ENCODE measurements at regions not wholly inside any gene's neighbourhood (a gene's known extent, or its start where the extent isn't known, plus 50 kb on each side); places are given as distances from the start of the nearest gene placed in this dataset.
"Not testable (repeated sequence)": the region's sequence is repeated elsewhere in the genome, so short reads cannot be mapped to it uniquely, and the experiment has no call there.

DNA sequence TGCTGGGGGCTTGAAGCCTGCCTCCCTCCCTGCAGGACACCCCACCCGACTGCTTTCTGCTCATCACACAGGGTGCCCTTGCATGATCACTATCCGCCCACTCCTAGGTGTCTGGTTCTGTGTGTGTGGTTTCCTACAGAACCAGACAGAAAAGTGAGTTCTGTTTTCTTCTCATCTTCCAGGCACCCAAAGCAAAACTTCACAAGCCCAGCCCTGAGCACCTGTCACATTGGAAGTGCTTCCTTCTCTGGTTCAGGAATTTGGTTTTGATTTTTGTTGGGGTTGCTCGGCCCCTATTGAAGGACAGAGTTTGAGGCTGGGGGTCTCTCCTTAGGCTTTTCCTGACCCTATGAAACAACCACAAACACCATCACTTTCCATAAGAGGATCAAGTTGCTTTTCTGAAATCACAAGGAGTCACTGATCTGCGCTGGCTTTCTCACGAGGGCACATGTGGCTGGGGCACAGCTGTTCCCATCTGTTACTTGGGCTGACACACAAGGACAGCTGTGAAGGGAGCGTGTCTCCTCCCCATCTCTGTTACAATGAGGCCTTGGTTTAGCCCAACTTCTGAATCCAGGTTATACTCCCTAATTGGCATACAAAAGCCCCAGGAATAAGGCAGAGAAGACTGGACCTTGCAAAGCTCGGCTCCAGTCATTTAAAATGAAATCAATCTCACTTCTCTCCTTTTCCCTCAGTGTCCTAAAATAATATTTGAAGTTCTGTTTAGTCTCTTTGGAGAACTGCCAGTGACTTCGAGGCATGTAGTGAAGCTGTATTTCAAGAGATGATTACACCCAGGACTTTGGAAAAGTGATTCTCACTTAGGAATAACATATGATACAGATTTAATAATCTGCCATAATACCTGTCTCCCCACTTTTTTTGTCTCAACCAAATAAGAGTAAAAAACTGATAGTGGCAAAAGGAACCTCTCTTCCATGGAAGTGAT, 213.1 kb upstream of the GAS1 start:
- no peak for DNase-seq

DNA sequence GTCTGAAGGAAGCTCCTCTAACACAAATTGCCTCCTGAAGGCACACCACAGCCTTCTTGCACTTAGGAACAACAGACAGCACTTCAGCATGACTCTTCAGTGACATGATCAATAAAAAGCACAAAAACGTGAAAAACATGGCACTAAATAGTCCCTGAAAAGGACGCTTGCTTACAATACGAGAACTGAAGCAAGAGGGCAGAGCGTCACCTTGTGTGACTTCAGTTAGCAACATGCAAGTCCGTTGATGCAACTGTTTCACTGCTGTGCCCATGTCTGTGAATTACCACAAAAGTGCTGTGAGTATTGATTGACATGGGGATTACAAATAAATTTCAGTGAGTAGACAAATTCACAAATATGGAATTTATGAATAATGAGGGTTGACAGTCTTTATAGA, 219.9 kb upstream of the GAS1 start:
- DNase-seq: no peak

DNA sequence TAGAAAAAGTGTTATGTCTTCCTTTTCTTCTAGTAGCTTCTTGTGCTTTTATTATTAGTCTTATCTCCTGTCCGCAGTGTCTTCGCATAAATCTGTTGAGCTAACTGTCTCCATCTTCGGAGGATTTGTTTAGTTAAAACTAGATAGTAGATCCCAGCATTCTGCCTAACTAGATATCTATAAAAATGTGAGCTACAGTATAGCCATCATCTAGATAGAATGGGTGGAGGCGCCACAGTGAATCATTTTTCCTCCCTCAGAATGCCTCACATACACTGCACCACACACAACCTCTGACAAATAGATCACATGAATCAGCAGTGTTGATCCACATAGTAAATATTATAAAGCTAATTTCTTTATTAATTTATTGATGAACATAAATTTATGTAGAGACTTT, 220.3 kb upstream of the GAS1 start:
- no peak for DNase-seq

DNA sequence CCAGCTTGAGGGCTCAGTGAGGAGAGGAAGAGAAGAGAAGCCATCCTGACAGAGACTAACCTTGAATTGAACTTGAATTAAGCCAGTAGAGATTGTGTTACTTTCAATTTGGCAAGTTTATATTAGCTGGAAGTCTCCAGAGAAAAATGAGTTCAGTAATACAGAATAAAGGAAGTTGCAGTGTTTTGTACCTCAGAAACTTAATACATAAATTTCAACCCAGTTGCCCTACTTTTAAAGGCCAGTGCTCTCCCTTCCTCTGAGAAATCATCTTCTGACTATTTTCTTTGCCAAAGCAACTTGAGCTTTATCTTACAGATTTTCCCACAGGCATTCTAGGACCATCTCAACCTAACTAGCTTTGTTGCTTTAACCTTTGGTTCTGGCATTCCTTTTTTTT, 231.0 kb upstream of the GAS1 start:
- DNase-seq: no peak

DNA sequence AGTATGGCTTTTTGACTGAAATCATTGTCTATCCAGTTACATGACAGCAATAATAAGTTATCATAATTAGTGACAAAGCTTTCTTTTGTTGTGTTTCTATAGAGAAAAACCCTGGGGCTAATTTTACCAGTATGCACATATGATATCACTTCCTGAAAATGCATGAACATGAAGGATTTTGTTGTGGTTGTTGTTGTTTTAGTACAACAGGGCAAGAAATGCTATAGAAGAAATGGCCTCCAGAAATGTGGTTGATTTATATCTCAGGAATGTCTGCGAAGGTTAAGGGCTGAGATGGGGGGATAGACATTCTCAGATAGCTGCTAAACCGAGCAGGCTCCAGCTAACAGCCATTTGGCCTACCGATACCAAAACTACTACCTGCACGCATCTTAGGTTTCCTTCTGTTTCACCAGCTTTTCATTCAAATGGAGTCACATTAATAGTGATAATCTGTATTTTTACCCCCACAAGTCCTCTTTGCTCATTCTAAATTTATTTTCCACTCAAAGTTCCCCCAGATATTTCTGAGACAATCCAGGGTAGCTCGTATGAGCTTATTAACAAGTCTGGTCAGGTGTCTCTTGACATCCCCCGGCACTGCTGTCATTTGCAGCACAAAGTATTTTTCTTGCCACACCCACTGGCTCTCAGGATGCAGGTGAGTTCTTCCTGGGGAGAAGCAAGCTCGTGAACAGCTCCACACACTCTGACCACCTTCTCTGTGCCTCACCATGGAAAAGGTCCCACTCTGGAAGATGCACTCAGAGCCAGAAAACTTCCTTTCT, 232.4 kb upstream of the GAS1 start:
- no peak for DNase-seq

DNA sequence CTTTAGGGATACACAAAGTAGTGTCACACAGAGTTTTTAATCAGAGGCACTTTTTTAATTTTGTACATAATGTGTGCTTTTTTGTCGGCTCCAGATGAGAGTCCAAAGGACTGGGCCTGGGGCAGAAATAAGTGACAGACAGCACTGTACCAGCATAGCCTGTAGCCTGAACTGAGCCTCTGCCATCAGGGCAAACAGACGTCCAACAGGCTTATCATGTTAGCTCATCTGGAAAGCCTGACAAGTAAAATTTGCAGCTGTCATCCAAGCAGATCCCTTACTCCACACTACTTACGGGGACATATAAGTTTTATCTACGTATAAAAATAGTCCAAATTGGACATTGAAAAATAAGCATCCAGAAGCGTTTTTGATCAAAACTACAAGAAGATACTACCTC, 233.1 kb upstream of the GAS1 start:
- DNase-seq: no peak

DNA sequence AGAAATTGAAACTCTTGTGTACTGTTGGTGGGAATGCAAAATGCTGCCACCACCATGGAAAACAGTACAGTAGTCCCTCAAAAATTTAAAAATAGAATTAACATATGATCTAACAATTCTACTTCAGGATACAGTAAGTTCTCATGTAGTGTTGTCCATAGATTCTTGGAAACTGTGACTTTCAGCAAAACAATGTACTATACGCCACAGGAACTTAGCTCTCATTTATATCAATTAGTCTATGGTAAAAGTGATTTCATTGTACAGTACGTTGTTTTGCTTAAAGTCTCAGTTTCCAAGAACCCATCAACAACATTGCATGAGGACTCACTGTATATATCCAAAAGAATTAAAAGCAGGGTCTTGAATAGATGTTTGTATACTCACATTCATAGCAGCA, 233.5 kb upstream of the GAS1 start:
- no peak for DNase-seq

DNA sequence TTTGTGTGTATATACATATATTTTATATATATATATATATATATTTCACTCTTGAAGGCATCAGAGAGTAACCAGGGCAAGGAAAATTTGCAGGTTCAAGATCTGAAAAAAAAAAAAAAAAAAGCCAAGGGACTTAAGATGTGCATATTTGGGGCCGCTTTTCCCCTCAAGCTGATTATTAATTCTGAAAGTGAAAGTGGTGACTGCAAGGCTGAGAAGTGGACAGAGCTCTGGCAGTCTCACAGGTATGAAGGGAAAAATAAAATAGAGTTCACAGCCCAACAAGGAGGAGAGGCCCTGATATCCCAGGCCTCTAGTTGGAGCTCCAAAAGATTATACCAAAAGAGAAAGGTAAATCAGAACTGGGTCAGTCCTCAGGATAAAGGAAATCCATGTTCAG, 234.4 kb upstream of the GAS1 start:
- DNase-seq: no peak

DNA sequence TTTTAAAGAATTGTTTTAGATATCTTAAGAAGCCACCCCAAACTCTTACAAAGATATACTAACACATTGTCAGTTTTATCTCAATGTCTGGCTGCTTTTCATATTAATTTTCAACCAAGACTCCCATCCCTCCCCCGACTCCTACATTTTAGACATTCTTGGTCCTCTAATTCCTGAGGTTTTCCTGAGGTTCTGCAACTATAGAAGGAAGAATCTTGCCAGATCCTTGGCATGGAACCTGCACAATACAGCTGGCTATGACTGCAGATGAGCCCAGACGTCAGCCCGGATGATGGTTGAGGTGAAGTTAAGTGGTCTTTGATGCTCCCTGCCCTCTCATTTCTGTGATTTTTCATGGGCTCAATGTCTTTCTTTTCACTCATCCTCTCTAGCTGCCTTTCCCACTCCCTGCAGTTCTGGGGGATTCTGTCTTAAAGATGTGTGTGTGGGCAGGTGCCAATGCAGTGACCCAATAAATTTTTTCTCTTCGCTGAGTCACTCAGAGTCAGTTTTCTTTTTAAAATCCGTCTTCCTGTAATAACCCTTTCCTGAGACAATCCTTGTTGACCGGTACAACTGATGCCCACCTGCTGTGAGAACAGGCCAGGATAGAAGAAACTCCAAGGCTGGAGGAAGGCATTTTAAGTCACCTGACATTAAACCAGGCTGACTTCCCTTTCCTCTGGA, 237.8 kb upstream of the GAS1 start:
- no peak for DNase-seq

DNA sequence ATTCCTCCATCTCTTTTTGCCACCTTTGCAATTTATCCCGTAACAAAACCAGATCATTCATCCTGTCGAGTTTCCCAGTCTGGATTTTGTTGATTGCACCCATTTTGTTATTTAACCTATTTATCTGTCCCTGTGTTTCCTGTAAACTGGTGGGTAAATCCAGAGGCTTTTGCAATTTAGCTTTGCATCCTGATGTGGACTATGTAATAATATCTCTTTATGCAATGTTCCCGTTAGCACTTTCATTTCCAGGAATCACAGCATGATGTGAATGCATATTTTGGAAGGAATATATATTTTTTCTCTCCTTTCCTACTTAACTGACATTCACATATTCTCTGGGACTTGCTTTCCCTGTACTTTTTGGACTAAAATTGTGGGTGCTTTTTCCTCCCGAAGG, 240.3 kb upstream of the GAS1 start:
- DNase-seq: no peak

DNA sequence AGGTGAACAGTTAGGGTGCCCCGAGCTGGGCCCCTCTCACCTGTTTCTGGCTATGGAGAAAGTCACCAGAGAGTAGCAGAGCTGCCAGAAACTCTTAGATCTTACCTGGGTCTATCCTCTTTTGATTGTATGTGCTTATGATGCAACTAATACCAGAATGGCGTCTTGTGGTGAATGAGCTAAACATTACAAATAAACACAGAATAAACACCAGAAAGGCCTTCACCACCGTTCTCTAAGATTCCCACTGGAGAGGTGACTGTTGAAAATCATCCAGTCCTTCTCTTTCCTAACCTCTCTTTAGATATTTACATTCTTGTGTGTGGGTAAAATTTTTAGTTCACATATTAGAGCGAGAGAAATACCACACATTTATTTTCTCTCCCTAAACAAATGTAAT, 241.7 kb upstream of the GAS1 start:
- DNase-seq: no peak

DNA sequence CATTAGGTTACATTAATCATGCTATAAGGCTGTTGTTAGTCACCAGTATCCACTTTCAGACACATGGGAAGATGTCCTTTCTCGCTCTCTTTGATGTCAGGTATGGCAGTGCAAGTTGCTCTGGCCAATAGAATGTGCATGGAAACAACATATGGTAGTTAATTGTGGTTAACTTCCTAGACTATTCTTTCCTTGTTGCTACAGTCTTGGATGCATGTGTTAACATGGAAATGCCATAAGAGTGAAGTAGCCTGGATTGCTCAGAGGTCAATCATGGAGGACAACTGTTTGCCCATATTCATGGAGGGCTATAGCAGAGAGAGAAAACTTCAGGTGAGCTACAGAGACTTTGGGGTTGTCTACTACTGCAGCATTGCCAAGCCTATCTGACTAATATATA, 245.8 kb upstream of the GAS1 start:
- DNase-seq: no peak

DNA sequence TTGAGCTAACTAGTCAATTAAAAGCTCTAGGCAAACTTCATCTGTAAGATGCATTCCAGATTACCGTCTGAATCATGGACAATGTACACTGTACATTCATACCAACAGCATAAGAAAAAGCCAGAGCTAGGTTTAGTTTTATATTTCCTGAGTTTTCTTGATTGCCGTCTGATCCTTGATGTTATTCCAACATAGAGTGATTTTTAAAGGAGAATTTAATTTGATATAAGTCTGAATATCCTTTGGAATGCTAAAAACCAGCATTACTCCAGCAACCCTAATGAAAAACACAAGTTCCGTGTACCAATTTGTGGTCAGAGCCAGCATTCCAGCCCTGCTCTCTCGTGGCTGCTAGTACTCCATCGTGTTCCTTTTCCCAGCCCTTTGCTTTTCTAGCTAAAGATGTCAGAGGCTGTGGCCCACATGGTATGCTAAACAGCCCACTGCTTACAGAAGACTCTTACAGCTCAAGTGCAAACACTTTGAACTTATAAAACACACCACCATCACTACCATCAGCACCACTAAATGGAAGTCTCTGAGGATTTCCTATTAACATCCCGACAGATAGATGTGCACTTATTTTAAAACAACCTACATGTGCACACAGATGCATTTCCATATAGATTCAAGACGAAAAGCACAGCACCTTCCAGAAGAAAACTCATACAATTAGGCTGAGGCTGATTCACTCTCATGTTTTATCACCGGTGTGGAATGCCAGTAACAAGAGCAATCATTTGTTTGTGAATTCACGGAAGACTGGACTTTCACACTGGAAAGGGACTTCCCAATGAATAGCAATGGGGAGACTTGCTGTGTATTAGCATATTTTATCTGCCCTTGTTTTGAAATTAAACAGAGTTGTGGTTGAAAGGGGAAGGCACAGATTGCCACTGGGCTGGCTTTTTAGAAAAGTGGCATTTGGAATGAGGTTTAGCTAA, 246.9 kb upstream of the GAS1 start:
- no peak for DNase-seq

DNA sequence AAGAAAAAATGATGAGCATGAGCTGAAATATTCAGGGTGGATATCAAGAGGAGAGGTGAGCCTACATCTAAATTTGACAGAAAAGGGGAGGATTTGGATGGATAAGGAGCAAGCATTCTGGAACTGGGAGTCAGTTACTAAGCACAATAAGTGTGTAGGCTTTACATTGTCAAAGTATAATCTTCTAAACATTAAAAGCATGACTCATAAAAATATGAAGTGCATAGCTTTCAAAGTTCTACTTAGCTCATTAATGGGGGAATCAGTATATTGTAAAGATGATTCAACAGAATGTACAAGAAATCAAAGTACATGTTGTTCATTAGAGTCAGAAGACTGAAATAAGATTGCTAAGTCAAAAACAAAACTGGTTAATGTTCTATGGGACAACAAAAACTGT, 248.0 kb upstream of the GAS1 start:
- DNase-seq: no peak

DNA sequence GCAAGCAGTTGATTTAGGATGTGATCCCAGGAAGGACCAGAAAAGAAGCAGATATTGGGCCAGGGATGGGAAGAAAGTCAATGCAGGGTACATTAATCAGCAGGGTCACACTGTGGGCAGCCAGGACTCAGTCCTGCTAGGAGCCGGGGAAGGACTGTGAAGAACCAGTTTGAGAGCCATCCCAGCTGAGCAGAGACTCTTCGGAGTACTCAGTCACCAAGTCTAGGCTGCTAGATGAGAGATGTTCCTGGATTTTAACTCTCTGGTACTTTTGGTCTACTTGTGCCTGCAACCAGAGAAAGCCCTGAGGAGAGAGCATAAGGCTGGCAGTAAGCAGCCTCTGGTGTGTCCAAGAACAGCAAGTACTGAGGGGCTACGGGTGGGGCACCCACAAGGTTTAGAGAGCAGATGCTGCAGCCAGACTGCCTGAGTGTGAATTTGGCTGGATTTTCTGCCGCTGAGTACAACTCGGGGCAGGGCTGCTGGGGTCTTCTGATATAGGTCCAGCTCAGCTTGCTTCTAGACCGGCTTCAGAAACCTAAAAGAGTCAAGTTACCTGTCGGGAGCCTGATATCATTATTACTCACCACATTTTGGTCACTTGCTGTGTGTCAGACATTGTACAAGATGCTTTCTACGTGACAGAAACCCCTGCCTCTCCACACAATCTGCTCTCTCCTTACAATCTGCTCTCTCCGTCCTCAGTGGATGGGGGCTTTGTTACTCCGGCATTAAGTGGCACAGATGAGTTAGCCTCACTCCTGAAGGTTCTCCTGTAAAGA, 250.2 kb upstream of the GAS1 start:
- DNase-seq: no peak

DNA sequence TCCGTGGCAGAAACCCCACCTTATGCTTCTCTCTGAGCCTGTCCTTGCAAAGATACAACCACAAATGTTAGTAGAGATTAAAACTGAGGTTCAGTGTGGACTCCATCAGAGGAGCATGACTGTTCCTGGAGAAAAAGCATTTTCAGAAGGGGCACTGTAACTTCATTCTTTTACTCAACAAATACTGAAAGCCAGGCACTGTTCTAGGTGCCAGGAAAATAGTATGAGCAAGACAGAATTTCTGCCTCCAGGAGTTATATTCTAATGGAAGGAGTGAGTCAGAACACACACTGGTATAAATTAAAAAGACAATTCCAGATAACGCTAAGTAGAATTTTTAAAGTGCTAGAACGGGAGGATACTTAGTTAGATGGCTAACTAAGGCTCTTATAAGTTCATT, 251.4 kb upstream of the GAS1 start:
- DNase-seq: no peak

DNA sequence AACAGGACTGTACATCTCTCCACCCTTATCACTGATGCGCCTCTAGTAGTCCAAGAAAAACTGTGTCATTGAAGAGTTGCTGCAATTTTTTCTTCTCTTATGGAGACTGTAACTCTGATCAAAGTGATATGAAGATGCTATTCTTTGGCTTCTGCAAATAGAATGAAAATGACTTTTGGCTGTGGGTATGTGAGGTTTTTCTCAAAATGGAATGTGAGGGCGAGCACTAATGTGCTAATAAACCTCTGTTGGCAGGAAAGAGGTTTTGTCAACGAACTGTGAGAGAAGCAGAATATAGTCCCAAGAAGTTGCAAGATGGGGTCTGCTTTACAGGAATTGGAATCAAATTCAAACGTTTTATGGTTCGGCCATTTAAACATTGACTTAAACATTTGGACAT, 252.0 kb upstream of the GAS1 start:
- no peak for DNase-seq

DNA sequence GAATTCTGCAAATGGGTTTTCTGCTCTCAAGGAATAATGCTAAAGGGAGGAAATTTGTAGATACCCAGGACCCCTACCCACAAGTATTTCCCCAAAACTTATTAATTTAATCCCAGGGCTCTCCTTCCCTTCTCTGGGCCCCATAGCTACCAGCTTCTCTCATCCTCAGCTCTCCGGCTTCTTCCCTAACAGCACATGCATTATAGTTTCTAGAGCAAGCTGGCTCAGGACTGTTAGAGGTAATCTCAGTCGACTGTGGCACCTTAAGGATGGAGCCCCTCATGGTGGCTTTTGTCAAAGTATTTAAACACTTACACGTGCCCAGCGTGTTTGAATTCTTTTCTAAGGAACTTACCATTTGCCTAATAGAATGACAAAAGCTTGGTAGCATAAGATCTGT, 252.5 kb upstream of the GAS1 start:
- no peak for DNase-seq

DNA sequence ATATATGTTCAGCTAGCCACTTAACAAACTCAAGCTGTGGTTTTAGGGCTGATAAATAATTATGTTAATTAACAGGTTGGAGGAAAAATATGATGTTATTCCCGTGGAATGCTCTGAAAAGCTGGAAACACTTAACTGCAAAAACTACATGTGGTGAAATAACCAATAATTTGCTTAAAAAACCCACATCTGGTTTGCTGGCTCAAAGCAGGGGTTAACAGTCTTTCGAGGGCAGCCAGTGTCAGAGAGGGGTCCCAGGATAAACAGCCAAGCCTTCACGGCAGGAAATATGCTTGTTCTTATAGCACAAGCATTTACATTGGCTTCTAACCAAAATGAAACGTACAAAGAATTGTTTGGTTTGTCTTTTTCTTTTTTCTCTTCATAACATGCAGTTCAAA, 254.0 kb upstream of the GAS1 start:
- no peak for DNase-seq

DNA sequence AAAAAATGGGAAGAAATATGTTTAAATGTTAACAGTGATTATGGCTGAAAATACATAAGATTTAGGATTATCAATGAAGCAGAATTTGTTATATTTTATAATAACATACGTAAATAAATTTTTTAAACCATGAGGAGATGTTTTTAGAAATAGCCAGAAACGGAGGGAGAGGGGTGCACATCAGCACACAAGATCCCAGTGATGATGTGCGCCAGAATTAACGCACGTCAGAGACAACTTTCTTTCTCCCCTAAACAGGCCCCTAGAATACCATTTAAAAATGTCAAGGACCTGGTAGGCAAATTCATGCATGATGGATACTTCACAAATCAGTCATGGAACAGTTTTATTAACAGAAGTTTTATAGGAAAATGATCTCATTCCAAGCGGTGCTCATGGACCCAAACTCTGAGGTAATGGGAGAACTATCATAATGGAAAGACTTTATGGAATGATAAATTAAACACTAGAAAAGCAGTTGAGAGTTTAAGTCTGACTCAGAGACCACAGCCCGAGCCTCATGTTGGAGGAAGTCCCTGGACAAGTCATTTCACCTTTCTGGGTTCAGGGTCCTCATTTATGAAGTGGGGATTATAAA, 258.9 kb upstream of the GAS1 start:
- DNase-seq: no peak

DNA sequence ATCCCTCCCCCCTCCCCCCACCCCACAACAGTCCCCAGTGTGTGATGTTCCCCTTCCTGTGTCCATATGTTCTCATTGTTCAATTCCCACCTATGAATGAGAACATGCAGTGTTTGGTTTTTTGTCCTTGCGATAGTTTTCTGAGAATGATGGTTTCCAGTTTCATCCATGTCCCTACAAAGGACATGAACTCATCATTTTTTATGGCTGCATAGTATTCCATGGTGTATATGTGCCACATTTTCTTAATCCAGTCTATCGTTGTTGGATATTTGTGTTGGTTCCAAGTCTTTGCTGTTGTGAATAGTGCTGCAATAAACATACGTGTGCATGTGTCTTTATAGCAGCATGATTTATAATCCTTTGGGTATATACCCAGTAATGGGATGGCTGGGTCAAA, 263.4 kb upstream of the GAS1 start:
- not testable (repeated sequence) for DNase-seq
